ENCODE measurements at regions not wholly inside any gene's neighbourhood (a gene's known extent, or its start where the extent isn't known, plus 50 kb on each side); places are given as distances from the start of the nearest gene placed in this dataset.
"Not testable (repeated sequence)": the region's sequence is repeated elsewhere in the genome, so short reads cannot be mapped to it uniquely, and the experiment has no call there.

GRCh38 chr2:61675204-61675603, 137.0 kb upstream of the XPO1 start:
- DNase-seq (ENCODE audit: low spot score) = no peak

GRCh38 chr2:61671561-61672315, 133.6 kb upstream of the XPO1 start:
- no peak for DNase-seq (ENCODE audit: low spot score)

GRCh38 chr2:61670591-61671501, 132.7 kb upstream of the XPO1 start:
- DNase-seq (ENCODE audit: low spot score) = no peak

- DNase-seq (ENCODE audit: low spot score) = no peak
Measured at GRCh38 chr2:61664190-61664589, 126.0 kb upstream of the XPO1 start.

- no peak for DNase-seq (ENCODE audit: low spot score)
Measured at GRCh38 chr2:61662990-61663389, 124.8 kb upstream of the XPO1 start.

- DNase-seq (ENCODE audit: low spot score) = no peak
Measured at GRCh38 chr2:61660511-61661388, 122.6 kb upstream of the XPO1 start.

GRCh38 chr2:61658841-61659780, 121.0 kb upstream of the XPO1 start:
- DNase-seq (ENCODE audit: low spot score) = peak; percentile 66

GRCh38 chr2:61649946-61650345, 111.8 kb upstream of the XPO1 start:
- not testable (repeated sequence) for DNase-seq (ENCODE audit: low spot score)

- DNase-seq (ENCODE audit: low spot score) = no peak
Measured at GRCh38 chr2:61649021-61649420, 110.9 kb upstream of the XPO1 start.

- DNase-seq (ENCODE audit: low spot score) = no peak
Measured at GRCh38 chr2:61647044-61647443, 108.9 kb upstream of the XPO1 start.

GRCh38 chr2:61645911-61646310, 107.8 kb upstream of the XPO1 start:
- peak; percentile 37 for DNase-seq (ENCODE audit: low spot score)

- DNase-seq (ENCODE audit: low spot score) = not testable (repeated sequence)
Measured at GRCh38 chr2:61643153-61643552, 105.0 kb upstream of the XPO1 start.

GRCh38 chr2:61640406-61640805, 102.2 kb upstream of the XPO1 start:
- no peak for DNase-seq (ENCODE audit: low spot score)

GRCh38 chr2:61639721-61640120, 101.6 kb upstream of the XPO1 start:
- DNase-seq (ENCODE audit: low spot score) = no peak

- DNase-seq (ENCODE audit: low spot score) = no peak
Measured at GRCh38 chr2:61636686-61637085, 98.5 kb upstream of the XPO1 start.

GRCh38 chr2:61634512-61634911, 96.4 kb upstream of the XPO1 start:
- DNase-seq (ENCODE audit: low spot score) = no peak

GRCh38 chr2:61633250-61633649, 95.1 kb upstream of the XPO1 start:
- no peak for DNase-seq (ENCODE audit: low spot score)

GRCh38 chr2:61632276-61633169, 94.4 kb upstream of the XPO1 start:
- no peak for DNase-seq (ENCODE audit: low spot score)

GRCh38 chr2:61631321-61631720, 93.2 kb upstream of the XPO1 start:
- no peak for DNase-seq (ENCODE audit: low spot score)

- DNase-seq (ENCODE audit: low spot score) = no peak
Measured at GRCh38 chr2:61626827-61627226, 88.7 kb upstream of the XPO1 start.
